HAP-1 (cell line): ENCODE measurements at regions not wholly inside any gene's neighbourhood (a gene's known extent, or its start where the extent isn't known, plus 50 kb on each side); places are given as distances from the start of the nearest gene placed in this dataset.

Experiments
- DNase-seq, 2 experiments: peaks; one replicate each; pipeline ENCODE4 v3.0.0-alpha.2; 2016 to 2020; ENCODE audit warnings: low spot score in 2 of 2
- H3K27me3 ChIP-seq: fragments of 250-450 bp; sonication (Bioruptor Pico); 2 replicates; pipeline ENCODE4 v1.5.1; 2020; ENCODE audit warnings: low read depth, mild to moderate bottlenecking, moderate library complexity
- H3K36me3 ChIP-seq: fragments of 250-450 bp; sonication (Bioruptor Pico); replicated peaks from 2 replicates; pipeline ENCODE4 v1.5.1; 2020; ENCODE audit warnings: mild to moderate bottlenecking
- H3K4me1 ChIP-seq: fragments of 250-450 bp; sonication (Bioruptor Pico); 2 replicates; pipeline ENCODE4 v1.5.1; 2020; ENCODE audit warnings: mild to moderate bottlenecking
- H3K4me3 ChIP-seq: fragments of 250-450 bp; sonication (Bioruptor Pico); 2 replicates; pipeline ENCODE4 v1.5.1; 2020; ENCODE audit warnings: mild to moderate bottlenecking, moderate library complexity
- H3K9me3 ChIP-seq: fragments of 250-450 bp; sonication (Bioruptor Pico); 2 replicates; pipeline ENCODE4 v1.5.1; 2020; ENCODE audit warnings: mild to moderate bottlenecking, moderate library complexity
- in situ Hi-C: fragments of 300-500 bp; cut with MboI; formaldehyde crosslinking; loops from 3 replicates; pipeline ENCODE4 v1.14.3; 2020; ENCODE audit warnings: low sequenced_read_pairs, inconsistent platforms, mixed read lengths

DNA sequence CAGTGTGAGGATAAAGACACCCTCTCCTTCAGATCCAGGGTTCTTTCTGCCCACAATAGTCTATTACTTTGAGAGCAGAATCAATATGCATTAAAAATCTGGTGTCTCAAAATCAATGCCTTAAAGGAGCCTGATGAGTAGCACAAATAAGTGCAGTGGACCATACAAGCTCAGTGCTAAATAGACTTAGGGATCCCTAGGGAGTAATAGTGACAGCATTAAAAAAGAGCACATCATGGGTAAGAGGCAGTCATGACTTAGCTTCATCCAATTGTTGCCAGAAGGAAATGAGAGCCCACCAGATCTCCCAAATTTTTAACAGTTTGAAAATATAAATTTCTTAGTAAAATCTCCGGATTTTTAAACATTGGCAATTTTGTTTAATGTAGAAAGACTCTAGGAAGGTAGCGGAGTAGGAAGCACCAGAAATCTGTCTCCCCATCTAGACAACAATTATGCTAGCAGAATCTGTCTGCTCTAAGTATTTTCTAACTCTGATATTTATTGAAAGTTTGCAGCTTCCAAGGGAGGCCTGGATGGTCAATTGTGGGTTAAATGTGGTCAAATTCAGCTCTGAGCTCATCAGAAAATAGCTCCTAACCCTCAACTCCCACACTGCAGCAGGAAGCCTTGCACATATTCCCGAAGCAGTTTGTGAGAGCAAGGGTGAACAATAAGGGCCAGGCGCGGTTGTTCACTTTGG lies 443.9 kb downstream of the TLE1 start:
- Histone ChIP-seq H3K4me1 (no peaks in the 10 kb centered on the region), H3K4me3 (no peak overlapping the region), H3K36me3 (no peaks in the 10 kb centered on the region), H3K9me3 (no peaks in the 10 kb centered on the region), H3K27me3 (no peaks in the 10 kb centered on the region)
- no peak for DNase-seq
- in situ Hi-C loops = no loop called here

DNA sequence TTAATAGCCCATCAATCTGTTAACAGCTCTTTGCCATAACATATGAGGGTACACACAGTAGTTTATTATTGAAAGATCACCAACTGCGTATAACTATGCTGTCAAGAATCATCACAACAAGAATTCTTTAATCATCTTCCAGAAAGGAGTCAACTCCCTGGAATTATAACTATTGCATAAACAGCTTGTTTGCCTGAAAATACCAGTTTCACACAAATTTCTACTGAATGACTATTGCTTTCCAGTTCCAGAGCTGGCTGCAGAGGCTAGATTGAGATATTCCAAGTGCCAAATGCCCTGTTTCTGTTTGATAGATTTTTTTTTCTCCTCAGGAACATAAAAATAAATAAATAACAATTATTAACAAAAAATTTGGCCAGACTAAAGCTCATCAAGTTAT lies 444.7 kb downstream of the TLE1 start:
- H3K9me3 ChIP-seq = no peaks in the 10 kb centered on the region
- H3K27me3 ChIP-seq = no peaks in the 10 kb centered on the region
- H3K36me3 ChIP-seq = no peaks in the 10 kb centered on the region
- no peaks in the 10 kb centered on the region for H3K4me1 ChIP-seq
- in situ Hi-C loops = no loop called here
- H3K4me3 ChIP-seq = no peak overlapping the region
- DNase-seq = no peak

DNA sequence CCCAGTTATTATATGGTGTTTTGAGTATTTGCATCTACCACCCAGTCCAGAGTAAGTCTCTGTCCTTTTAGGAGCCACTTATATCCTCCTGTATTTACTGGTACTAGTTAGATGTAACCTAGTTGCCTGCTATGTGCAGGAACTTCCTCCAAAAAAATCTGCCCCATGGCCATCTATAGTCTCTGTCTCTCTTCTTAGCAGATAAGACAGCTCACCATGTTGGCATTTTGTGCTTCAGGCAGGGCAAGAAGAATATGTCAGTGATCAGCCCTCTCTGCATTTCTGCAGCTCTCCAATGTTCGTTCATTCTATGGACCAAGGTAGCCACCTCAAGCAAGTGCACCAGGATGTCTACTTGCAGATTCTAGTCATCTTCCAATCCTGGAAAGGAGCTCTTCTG lies 446.5 kb downstream of the TLE1 start:
- in situ Hi-C loops = no loop called here
- Histone ChIP-seq H3K4me3 (no peak overlapping the region), H3K9me3 (no peaks in the 10 kb centered on the region), H3K27me3 (no peaks in the 10 kb centered on the region), H3K4me1 (no peaks in the 10 kb centered on the region), H3K36me3 (no peaks in the 10 kb centered on the region)
- no peak for DNase-seq

DNA sequence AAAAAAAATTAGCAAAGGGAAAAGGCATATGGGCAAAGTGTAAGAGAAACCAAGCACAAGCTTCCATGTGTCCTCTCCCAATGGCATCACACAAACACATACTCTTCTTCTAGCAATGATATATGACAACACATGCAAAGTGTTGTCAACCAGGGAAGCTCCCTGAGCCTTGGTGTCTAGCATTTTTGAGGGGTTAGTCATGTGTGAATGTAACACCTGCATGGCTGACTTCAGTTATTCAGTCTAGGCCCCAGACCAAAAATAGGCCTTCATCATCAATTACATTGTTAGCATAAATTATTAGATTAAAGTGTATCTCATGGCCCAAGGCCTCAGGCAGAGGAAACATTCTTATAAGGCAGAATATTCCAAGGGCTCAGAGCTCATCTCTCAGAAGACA lies 450.0 kb downstream of the TLE1 start:
- no peak for DNase-seq
- H3K4me3 ChIP-seq = no peak overlapping the region
- in situ Hi-C loops = no loop called here
- no peaks in the 10 kb centered on the region for H3K36me3 ChIP-seq
- no peaks in the 10 kb centered on the region for H3K27me3 ChIP-seq
- H3K4me1 ChIP-seq = no peaks in the 10 kb centered on the region
- no peaks in the 10 kb centered on the region for H3K9me3 ChIP-seq

DNA sequence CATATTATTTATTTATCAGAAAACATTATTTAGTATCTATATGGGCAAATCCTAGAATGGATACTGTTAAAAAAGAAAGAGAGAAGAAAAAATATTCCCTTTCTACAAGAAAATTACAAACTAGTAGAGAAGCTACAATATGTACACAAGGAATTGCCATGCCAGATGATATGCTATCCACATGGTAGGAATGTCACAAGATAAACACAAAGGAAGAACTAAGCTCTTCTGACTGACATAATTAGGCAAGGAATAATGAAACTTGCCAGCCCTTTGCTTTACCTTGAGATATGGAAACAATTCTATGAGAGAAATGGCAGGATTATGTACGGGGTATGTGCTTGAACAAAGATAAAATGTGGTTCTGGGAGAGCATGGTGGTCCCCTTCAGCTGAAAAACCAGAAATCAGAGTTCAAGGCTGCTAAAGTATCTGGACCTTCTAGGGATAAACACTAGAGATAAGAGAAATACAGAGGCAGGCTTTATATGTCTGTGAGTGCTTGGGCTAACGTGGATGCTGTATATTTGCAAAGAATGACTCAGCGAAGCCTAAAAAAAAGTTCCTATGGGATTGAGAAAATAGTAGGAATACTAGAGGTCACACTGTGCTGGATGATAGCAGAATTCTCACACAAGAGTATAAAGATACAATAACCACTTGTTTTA lies 451.6 kb downstream of the TLE1 start:
- Histone ChIP-seq H3K27me3 (no peaks in the 10 kb centered on the region), H3K4me1 (no peaks in the 10 kb centered on the region), H3K4me3 (no peak overlapping the region), H3K36me3 (no peaks in the 10 kb centered on the region), H3K9me3 (no peaks in the 10 kb centered on the region)
- DNase-seq = no peak
- in situ Hi-C loops = no loop called here

DNA sequence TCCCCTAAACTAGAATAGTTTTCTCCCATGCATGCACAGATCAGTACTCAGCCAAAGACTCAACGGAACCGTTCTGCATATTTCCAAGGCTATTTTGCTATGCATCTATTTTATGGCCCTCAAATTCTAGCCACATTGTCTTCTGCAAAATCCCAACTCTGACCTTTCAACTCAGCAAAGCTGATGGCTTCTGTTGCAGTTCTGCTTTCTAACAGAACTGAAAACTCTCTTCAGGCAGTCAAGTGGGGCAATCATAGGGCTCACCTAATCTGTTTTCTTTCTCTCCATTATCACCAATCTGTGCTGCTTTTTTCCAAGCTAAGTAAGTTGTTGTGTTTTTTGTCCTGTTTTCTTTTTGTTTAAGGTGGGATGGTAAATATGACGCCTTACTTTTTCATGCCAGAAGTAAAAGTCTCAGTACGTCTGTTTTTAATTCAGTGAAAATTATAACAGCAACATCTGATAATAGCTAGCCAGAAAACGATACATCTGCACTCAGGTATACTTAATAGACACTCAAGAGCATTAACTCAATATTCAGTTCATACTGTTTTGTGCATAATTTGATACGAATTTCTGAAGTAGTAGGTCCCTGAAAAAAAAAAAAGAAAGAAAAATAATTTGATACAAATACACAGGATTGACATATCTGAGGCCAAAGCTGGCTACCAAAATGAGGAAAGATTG lies 454.3 kb downstream of the TLE1 start:
- Histone ChIP-seq H3K27me3 (no peaks in the 10 kb centered on the region), H3K4me1 (no peaks in the 10 kb centered on the region), H3K36me3 (no peaks in the 10 kb centered on the region), H3K9me3 (no peaks in the 10 kb centered on the region), H3K4me3 (no peak overlapping the region)
- in situ Hi-C loops = no loop called here
- no peak for DNase-seq

DNA sequence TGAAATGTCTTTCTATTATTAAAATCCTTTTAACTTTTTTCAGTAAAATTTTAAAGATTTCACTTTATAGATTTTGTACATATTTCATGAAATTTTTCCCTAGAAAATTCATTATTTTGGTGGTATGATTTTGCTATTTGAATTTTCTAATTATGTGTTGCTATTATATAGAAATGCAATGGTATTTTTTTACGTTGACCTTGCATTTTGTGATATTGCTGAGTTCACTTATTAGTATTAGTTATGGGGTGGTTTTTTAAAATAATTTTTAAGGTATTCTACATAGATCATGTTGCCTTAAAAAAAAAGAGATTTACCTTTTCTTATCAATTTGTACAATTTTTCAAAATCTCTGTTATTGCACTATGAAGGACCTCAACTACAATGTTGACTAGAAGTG lies 458.3 kb downstream of the TLE1 start:
- Histone ChIP-seq H3K36me3 (no peaks in the 10 kb centered on the region), H3K27me3 (no peaks in the 10 kb centered on the region), H3K4me1 (no peaks in the 10 kb centered on the region), H3K9me3 (no peaks in the 10 kb centered on the region), H3K4me3 (no peak overlapping the region)
- in situ Hi-C loops = no loop called here
- DNase-seq = no peak

DNA sequence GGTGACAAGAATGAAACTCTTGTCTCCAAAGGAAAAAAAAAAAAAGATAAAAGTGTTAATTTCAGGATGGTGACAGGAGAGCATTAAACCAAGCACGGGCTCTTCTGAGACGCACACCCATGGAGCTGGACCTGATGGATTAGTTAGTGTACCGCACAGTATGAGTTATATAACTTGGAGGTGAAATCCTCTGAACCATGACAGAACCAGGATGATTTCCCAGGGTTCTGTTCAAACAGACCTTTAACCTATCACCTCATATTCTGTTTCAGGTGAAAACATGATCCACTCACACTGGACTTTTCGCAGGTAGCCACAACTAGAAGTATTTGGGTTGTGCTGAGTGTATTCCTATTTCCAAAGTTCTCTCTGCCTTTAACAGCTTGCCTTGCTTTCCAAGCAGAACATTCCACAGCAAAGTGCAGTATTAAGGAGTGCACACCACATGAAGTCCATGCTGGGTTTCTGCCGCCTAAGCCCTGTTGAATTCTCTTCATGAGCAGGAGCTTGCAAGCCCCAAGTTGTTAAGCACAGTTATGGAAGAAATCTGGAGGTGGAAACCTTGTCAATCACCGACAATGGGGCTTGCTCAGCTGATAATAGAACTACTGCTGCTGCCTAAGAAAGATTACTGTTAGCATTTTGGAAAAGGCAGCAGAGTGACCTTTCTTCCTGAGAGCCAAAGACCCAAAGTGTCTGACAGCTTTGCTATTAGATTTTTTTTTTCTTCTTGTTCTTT lies 461.7 kb downstream of the TLE1 start:
- Histone ChIP-seq H3K36me3 (no peaks in the 10 kb centered on the region), H3K4me1 (no peaks in the 10 kb centered on the region), H3K4me3 (no peak overlapping the region), H3K27me3 (no peaks in the 10 kb centered on the region), H3K9me3 (no peaks in the 10 kb centered on the region)
- no peak for DNase-seq
- in situ Hi-C loops = no loop called here

DNA sequence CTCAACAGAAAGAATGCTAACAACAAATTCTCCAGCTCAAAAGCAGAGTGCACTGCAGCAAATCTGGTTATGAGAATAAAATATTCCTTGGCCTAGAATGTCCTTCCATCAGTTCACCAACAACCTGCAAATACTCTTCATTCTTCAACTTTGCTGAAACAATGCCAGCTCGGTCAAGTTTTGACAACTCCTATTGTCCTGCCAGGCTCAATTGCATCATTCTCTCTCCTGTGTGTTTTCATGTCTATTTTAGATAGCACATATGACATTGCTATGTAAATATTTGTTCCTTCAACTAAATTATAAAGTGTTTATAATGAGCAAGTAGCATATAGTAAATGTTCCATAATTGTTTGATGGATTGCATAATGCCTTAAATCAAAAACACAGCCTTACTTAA lies 463.8 kb downstream of the TLE1 start:
- Histone ChIP-seq H3K4me3 (no peak overlapping the region), H3K4me1 (no peaks in the 10 kb centered on the region), H3K36me3 (no peaks in the 10 kb centered on the region), H3K9me3 (no peaks in the 10 kb centered on the region), H3K27me3 (no peaks in the 10 kb centered on the region)
- DNase-seq = no peak
- in situ Hi-C loops = no loop called here

DNA sequence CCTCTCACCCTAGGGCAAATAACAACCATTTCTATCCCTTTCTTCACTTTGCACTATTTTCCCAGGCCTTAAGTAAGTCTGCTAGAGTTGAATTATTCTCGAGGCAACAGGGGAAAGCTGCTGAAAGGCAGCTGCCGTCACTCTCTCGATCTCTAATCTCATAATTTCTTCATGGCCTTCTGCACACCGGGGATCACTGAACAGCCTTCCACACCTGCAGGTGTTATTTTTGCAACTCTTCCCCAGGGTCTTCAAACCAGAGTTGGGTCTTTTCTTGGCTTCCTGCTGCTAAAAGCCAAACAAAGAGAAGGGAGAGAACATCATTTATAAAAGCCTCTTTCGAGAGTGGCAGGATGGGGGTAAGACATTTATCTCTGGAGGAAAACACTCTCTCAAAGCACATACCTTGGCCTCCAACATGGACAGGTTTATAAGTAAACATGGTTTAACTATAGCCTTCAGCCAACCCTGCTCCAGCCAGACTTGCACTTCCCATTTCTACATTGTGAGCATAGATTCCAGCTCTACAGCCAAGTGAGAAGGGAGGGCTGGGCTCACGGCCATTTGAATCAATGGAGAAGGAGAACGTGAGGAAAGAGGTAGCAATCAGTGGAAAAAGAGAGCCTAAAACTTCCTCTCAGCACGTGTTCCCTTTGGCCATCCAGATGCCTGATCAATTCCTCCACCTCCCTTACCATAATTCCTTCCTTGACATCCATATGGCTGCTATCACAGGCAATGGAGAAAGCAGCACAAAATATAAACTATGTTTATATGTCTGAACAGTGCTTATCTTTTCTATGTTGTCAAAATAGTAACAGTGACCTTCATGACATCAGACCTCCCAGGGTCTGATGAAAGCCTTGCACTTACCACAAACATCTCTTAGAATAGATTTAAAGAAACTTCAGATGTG lies 464.9 kb downstream of the TLE1 start:
- no peaks in the 10 kb centered on the region for H3K27me3 ChIP-seq
- no peaks in the 10 kb centered on the region for H3K4me1 ChIP-seq
- no peak overlapping the region for H3K4me3 ChIP-seq
- in situ Hi-C loops = no loop called here
- H3K36me3 ChIP-seq = no peaks in the 10 kb centered on the region
- no peak for DNase-seq
- H3K9me3 ChIP-seq = no peaks in the 10 kb centered on the region

DNA sequence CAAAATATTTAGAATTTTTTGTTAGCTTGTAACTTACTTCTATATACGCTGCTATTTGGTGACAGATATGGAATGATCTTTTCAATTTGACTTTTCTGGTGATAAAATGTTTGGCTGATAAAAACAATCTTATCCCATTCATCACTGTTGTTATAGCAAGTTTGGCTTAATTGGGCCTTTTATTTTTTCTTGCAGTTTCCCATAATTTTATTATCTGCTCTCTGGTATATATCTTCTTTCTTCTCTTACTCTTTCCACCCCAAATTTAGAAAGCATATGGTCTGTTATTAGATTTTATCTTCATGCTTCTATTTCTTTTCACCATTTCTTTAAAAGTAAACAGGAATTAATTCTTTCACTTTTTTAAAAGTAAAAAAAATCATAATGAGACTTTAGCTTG lies 474.4 kb downstream of the TLE1 start:
- in situ Hi-C loops = no loop called here
- no peak overlapping the region for H3K4me3 ChIP-seq
- DNase-seq = no peak
- H3K36me3 ChIP-seq = no peaks in the 10 kb centered on the region
- no peaks in the 10 kb centered on the region for H3K9me3 ChIP-seq
- H3K4me1 ChIP-seq = no peaks in the 10 kb centered on the region
- H3K27me3 ChIP-seq = no peaks in the 10 kb centered on the region

DNA sequence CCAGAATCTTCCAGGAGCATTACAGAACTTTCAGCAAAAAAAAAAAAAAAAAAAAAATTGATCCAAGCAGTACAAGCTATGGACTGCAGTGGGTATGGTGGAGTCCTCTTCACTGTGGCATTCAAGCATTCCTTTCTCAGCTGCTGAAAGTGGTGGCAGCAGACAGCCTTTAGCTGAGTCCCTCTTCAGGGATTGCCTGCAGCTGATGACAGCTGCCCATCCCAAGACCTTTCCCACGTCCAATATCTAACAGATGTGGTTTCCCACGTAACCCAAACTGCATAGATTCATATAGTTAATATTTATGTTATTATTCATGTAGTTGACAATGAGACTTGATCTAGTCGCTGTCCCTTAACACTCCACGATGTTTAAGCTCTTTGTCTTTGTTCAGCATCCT lies 475.9 kb downstream of the TLE1 start:
- H3K4me1 ChIP-seq = no peaks in the 10 kb centered on the region
- in situ Hi-C loops = no loop called here
- no peak overlapping the region for H3K4me3 ChIP-seq
- no peaks in the 10 kb centered on the region for H3K27me3 ChIP-seq
- no peaks in the 10 kb centered on the region for H3K9me3 ChIP-seq
- no peak for DNase-seq
- no peaks in the 10 kb centered on the region for H3K36me3 ChIP-seq

DNA sequence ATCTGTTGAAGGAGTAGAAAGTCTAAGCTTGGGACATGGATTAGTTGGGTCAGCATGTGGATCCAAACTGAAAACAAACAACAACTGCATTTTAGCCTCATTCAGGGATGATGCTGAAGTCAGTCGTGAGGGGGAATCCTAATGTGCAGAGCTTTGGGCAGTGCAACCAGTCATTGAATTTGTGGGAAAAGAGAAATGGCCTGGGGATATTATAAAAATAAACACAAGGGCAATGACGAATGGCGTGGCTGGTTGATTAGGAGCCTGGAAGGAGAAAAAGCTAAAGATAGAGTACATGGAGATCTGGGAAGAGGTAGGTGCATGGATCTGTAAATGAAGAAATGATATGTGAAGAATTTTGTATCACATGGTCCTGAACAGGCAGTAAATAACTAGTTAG lies 477.6 kb downstream of the TLE1 start:
- DNase-seq = no peak
- in situ Hi-C loops = no loop called here
- H3K27me3 ChIP-seq = no peaks in the 10 kb centered on the region
- H3K9me3 ChIP-seq = no peaks in the 10 kb centered on the region
- no peaks in the 10 kb centered on the region for H3K36me3 ChIP-seq
- H3K4me1 ChIP-seq = no peaks in the 10 kb centered on the region
- H3K4me3 ChIP-seq = no peak overlapping the region
